DOHH2 (cell line): ENCODE measurements at regions not wholly inside any gene's neighbourhood (a gene's known extent, or its start where the extent isn't known, plus 50 kb on each side); places are given as distances from the start of the nearest gene placed in this dataset.

Experiments used
- H3F3A ChIP-seq: fragments of 200-600 bp; sonication (generic), shearing (Covaris generic); 2 replicates; pipeline ENCODE4 v1.6.0; 2016; ENCODE audit warnings: antibody characterized with exemption, mild to moderate bottlenecking; ENCODE audit not compliant: control insufficient read depth, insufficient read depth
- H3K27ac ChIP-seq: fragments of 200-600 bp; sonication (generic); 2 replicates; pipeline ENCODE4 v1.5.1; 2014; ENCODE audit warnings: low read depth, mild to moderate bottlenecking, low read length, moderate library complexity
- H3K27me3 ChIP-seq: fragments of 200-600 bp; sonication (generic); 2 replicates; pipeline ENCODE4 v1.6.1; 2014; ENCODE audit warnings: mild to moderate bottlenecking, low read length, mixed read lengths; ENCODE audit not compliant: control insufficient read depth
- H3K36me3 ChIP-seq: fragments of 200-600 bp; sonication (generic); 2 replicates; pipeline ENCODE4 v1.6.1; 2014; ENCODE audit warnings: mild to moderate bottlenecking, low read length, moderate library complexity, mixed read lengths; ENCODE audit not compliant: control insufficient read depth
- H3K4me1 ChIP-seq: fragments of 200-600 bp; sonication (generic); 2 replicates; pipeline ENCODE4 v1.6.1; 2014; ENCODE audit warnings: mild to moderate bottlenecking, low read length, mixed read lengths; ENCODE audit not compliant: control insufficient read depth
- H3K4me2 ChIP-seq: fragments of 200-600 bp; sonication (generic); 2 replicates; pipeline ENCODE4 v1.6.0; 2014; ENCODE audit warnings: mild to moderate bottlenecking, low read length, moderate library complexity
- H3K4me3 ChIP-seq: fragments of 200-600 bp; sonication (generic); 2 replicates; pipeline ENCODE4 v1.5.1; 2014; ENCODE audit warnings: mild to moderate bottlenecking, low read length, mixed read lengths
- H3K79me2 ChIP-seq: fragments of 200-600 bp; sonication (generic); 2 replicates; pipeline ENCODE4 v1.6.1; 2014; ENCODE audit warnings: mild to moderate bottlenecking, low read length, mixed read lengths; ENCODE audit not compliant: control insufficient read depth
- H3K9me2 ChIP-seq: fragments of 200-600 bp; sonication (generic); replicated peaks from 2 replicates; pipeline ENCODE4 v1.6.1; 2014; ENCODE audit warnings: mild to moderate bottlenecking, low read length, mixed read lengths; ENCODE audit not compliant: control insufficient read depth
- H3K9me3 ChIP-seq: fragments of 200-600 bp; sonication (generic); 2 replicates; pipeline ENCODE4 v1.6.1; 2014; ENCODE audit warnings: antibody characterized with exemption, low read length, mixed read lengths; ENCODE audit not compliant: control insufficient read depth, insufficient read depth
- H4K20me1 ChIP-seq: fragments of 200-600 bp; sonication (generic); 2 replicates; pipeline ENCODE4 v1.6.0; 2014; ENCODE audit warnings: low read depth, mild to moderate bottlenecking, antibody characterized with exemption, low read length, moderate library complexity; ENCODE audit not compliant: control insufficient read depth, insufficient read depth
- CTCF ChIP-seq: fragments of 200-600 bp; sonication (generic); IDR thresholded peaks from one replicate; pipeline ENCODE4 v1.5.1; 2014; ENCODE audit warnings: antibody characterized with exemption, mild to moderate bottlenecking, low read depth, low read length; ENCODE audit not compliant: poor library complexity, severe bottlenecking
- EZH2phosphoT487 ChIP-seq: fragments of 200-600 bp; sonication (generic); IDR thresholded peaks from 2 replicates; pipeline ENCODE4 v1.6.1; 2017; ENCODE audit warnings: borderline replicate concordance, mild to moderate bottlenecking, antibody characterized with exemption, low read length, moderate library complexity, mixed read lengths

GRCh38 chr12:127774828-127775227 is 492.1 kb upstream of the TMEM132C start:
- Histone ChIP-seq H3K27me3 (no peaks in the 10 kb centered on the region), H3F3A (no peaks in the 10 kb centered on the region), H3K9me3 (no peaks in the 10 kb centered on the region), H3K9me2 (no peaks in the 10 kb centered on the region), H3K79me2 (no peaks in the 10 kb centered on the region), H4K20me1 (no peaks in the 10 kb centered on the region), H3K4me1 (no peaks in the 10 kb centered on the region), H3K4me2 (no peak overlapping the region), H3K36me3 (no peaks in the 10 kb centered on the region), H3K27ac (no peak overlapping the region), H3K4me3 (no peak overlapping the region)
- no peak for TF ChIP-seq EZH2phosphoT487
- no peak for TF ChIP-seq CTCF

GRCh38 chr12:127779301-127780045 is 487.5 kb upstream of the TMEM132C start:
- Histone ChIP-seq H3F3A (no peaks in the 10 kb centered on the region), H4K20me1 (no peaks in the 10 kb centered on the region), H3K9me3 (no peaks in the 10 kb centered on the region), H3K4me2 (no peak overlapping the region), H3K27ac (no peak overlapping the region), H3K9me2 (no peaks in the 10 kb centered on the region), H3K36me3 (no peaks in the 10 kb centered on the region), H3K27me3 (no peaks in the 10 kb centered on the region), H3K4me3 (no peak overlapping the region), H3K4me1 (no peaks in the 10 kb centered on the region), H3K79me2 (no peaks in the 10 kb centered on the region)
- no peak for TF ChIP-seq EZH2phosphoT487
- no peak for TF ChIP-seq CTCF

- H3K9me3 ChIP-seq = no peaks in the 10 kb centered on the region
- H3F3A ChIP-seq = no peaks in the 10 kb centered on the region
- H3K9me2 ChIP-seq = no peaks in the 10 kb centered on the region
- no peaks in the 10 kb centered on the region for H3K79me2 ChIP-seq
- no peaks in the 10 kb centered on the region for H4K20me1 ChIP-seq
- no peak overlapping the region for H3K4me3 ChIP-seq
- H3K4me2 ChIP-seq = no peak overlapping the region
- H3K4me1 ChIP-seq = no peaks in the 10 kb centered on the region
- no peak for TF ChIP-seq EZH2phosphoT487
- no peak for TF ChIP-seq CTCF
- H3K27me3 ChIP-seq = no peaks in the 10 kb centered on the region
- no peaks in the 10 kb centered on the region for H3K36me3 ChIP-seq
- H3K27ac ChIP-seq = no peak overlapping the region
Observed at GRCh38 chr12:127780881-127781280, 486.1 kb upstream of the TMEM132C start.
